Pancreas (tissue), 10 donors: ENCODE measurements at regions not wholly inside any gene's neighbourhood (a gene's known extent, or its start where the extent isn't known, plus 50 kb on each side); places are given as distances from the start of the nearest gene placed in this dataset.

ENCODE experiments used
- ATAC-seq, 4 donors: fragments of 200-7000 bp; cut with Tn5 transposase; one replicate each; pipeline versions ENCODE4 v1.8.0 to v1.9.1; 2020; ENCODE audit warnings: mild to moderate bottlenecking in 4 of 4, moderate library complexity in 4 of 4
- DNase-seq, 6 donors: peaks; one replicate each; pipeline ENCODE4 v3.0.0-alpha.2; 2020
- FAIRE-seq: peaks from 2 replicates; lab custom pipeline; 2012; peaks lifted over from hg19 to GRCh38; lab: Jason Lieb, UNC
- H3K27ac ChIP-seq, 4 donors: fragments of 200-600 bp; sonication (generic); 1 replicate in 3 of 4; 2 replicates in 1 of 4; pipeline versions ENCODE4 v1.5.0 to v1.8.0; 2020
- H3K27me3 ChIP-seq, 4 donors: fragments of 200-600 bp; one replicate each; pipeline ENCODE4 v1.8.0; 2021
- H3K36me3 ChIP-seq, 3 donors: fragments of 200-600 bp; sonication (generic) in 1 of 3; one replicate each; pipeline versions ENCODE4 v1.5.0 to v1.8.0; 2020 to 2021
- H3K4me1 ChIP-seq, 3 donors: fragments of 200-600 bp; one replicate each; pipeline ENCODE4 v1.8.0; 2021
- H3K4me3 ChIP-seq, 4 donors: fragments of 200-600 bp; sonication (generic) in 2 of 4; one replicate each; pipeline versions ENCODE4 v1.5.0 to v1.8.0; 2020 to 2021
- H3K9me3 ChIP-seq, 4 donors: fragments of 200-600 bp; one replicate each; pipeline ENCODE4 v1.8.0; 2021
- WGBS, 2 donors: extraction: QIAGEN DNeasy Blood & Tissue Kit; methylation state at CpG; one replicate each; pipeline ENCODE4 v1.1.7; 2013; 5-methylcytosine and 5-hydroxymethylcytosine counted together
- intact Hi-C, 3 donors: fragments of 100-400 bp; cut with DNase I; formaldehyde crosslinking; loops; one replicate each; pipeline versions ENCODE4 v1.11.1 to v1.14.2; 2022
- TF ChIP-seq, protein P1 (sequence below), 4 donors: fragments of 200-600 bp; sonication (generic) in 3 of 4; IDR thresholded peaks; one replicate each; pipeline versions ENCODE4 v1.5.0 to v1.8.0; 2021; ENCODE audit warnings: antibody characterized with exemption in 4 of 4
- donor health status: healthy with polysubstance abuse.
- donor health status: DM: no; HTN: no; CAD: no; lungs with moderate emphysema.
- donor health status: DM: no; HTN: no; CAD: no.
- donor health status: control.
- donor health status: control.
- donor health status: Bipolar disorder and iron deficiency.
- donor health status: DM: yes; HTN: yes; CAD: no.
- donor health status: DM: no; HTN: no; CAD: no.
- donor health status: DM: no; HTN: no; CAD: no.
- donor health status: DM: yes; HTN: yes; CAD: no.

GRCh38 chr11:29315275-29315674, 701.6 kb downstream of the KCNA4 start:
- intact Hi-C loops, result no loop called here
- TF ChIP-seq, protein P1, sequence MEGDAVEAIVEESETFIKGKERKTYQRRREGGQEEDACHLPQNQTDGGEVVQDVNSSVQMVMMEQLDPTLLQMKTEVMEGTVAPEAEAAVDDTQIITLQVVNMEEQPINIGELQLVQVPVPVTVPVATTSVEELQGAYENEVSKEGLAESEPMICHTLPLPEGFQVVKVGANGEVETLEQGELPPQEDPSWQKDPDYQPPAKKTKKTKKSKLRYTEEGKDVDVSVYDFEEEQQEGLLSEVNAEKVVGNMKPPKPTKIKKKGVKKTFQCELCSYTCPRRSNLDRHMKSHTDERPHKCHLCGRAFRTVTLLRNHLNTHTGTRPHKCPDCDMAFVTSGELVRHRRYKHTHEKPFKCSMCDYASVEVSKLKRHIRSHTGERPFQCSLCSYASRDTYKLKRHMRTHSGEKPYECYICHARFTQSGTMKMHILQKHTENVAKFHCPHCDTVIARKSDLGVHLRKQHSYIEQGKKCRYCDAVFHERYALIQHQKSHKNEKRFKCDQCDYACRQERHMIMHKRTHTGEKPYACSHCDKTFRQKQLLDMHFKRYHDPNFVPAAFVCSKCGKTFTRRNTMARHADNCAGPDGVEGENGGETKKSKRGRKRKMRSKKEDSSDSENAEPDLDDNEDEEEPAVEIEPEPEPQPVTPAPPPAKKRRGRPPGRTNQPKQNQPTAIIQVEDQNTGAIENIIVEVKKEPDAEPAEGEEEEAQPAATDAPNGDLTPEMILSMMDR (IDR thresholded peaks at IDR 0.05), result no peak
- no peak for DNase-seq
- no peak for ATAC-seq
- Histone ChIP-seq H3K27ac (no peak overlapping the region), H3K4me1 (no peaks in the 10 kb centered on the region), H3K9me3 (no peaks in the 10 kb centered on the region), H3K4me3 (no peak overlapping the region), H3K27me3 (no peaks in the 10 kb centered on the region), H3K36me3 (no peaks in the 10 kb centered on the region)
- no peak for FAIRE-seq

GRCh38 chr11:29314211-29314610, 702.6 kb downstream of the KCNA4 start:
- H3K4me3 ChIP-seq, result no peak overlapping the region
- TF ChIP-seq, protein P1 (IDR thresholded peaks at IDR 0.05), result no peak
- H3K27me3 ChIP-seq, result no peaks in the 10 kb centered on the region
- 53 to 68% methylated on average over 1 of the region's 1 CpG for WGBS, 2 donors
- ATAC-seq (no peak), DNase-seq (no peak), FAIRE-seq (no peak)
- H3K4me1 ChIP-seq, result no peaks in the 10 kb centered on the region
- H3K9me3 ChIP-seq, result no peaks in the 10 kb centered on the region
- intact Hi-C loops, result no loop called here
- no peaks in the 10 kb centered on the region for H3K36me3 ChIP-seq
- H3K27ac ChIP-seq, result no peak overlapping the region

DNA sequence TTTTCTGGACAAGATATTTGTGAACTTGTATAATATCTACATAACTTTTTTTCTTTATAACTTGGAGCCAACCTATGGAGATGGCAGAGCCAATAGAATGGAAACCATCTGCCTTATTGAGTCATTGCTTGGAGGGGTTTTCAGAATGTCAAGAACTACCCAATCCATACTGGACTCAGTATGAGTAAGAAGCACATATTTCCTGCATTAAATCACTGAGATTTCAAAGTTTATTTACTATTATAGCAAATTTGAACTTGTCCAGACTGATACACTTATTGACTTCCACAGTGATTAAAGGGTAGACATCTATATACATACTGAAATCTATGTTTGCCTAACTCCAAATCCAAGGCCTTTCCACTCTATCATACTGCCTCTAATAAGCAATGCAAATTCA, 704.0 kb downstream of the KCNA4 start:
- ATAC-seq (no peak), DNase-seq (no peak), FAIRE-seq (no peak)
- no peaks in the 10 kb centered on the region for H3K36me3 ChIP-seq
- no peaks in the 10 kb centered on the region for H3K9me3 ChIP-seq
- no peak overlapping the region for H3K4me3 ChIP-seq
- no peaks in the 10 kb centered on the region for H3K4me1 ChIP-seq
- no peaks in the 10 kb centered on the region for H3K27me3 ChIP-seq
- TF ChIP-seq, protein P1 (IDR thresholded peaks at IDR 0.05), result no peak
- H3K27ac ChIP-seq, result no peak overlapping the region
- intact Hi-C loops, result no loop called here

DNA sequence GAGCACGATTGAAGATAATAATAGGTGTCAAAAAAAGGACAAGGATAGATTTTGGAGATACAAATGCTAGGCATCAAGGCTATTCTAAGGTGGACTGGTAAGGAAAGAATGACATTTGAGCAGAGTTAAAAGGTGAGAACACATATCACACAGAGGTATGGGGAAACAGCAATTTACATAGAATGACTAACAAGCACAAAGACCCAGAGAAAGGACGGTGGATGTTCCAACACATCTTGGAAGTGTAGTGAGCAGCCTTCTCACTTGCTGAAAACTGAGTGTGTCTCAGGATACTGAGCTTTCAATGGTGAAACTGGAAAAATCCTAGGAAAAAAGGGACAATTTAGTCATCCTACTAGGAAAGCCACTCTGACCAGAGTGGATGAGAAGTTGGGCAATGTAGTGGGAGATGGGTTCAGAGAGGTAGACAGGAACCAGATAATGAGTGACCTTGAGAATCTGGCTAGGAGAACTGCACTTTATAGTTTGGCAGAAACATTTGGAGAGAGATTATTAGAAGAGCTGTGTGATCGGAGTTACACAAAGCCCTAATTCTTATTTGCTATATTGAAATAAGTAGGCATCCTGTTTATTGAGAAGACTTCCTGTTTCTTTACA, 706.0 kb downstream of the KCNA4 start:
- H3K27ac ChIP-seq, result no peak overlapping the region
- no peaks in the 10 kb centered on the region for H3K4me1 ChIP-seq
- DNase-seq (no peak), FAIRE-seq (no peak), ATAC-seq (no peak)
- TF ChIP-seq, protein P1 (IDR thresholded peaks at IDR 0.05), result no peak
- intact Hi-C loops, result no loop called here
- no peak overlapping the region for H3K4me3 ChIP-seq
- no peaks in the 10 kb centered on the region for H3K9me3 ChIP-seq
- no peaks in the 10 kb centered on the region for H3K36me3 ChIP-seq
- WGBS, 2 donors, result 31 to 35% methylated on average over 3 of the region's 3 CpGs
- H3K27me3 ChIP-seq, result no peaks in the 10 kb centered on the region

DNA sequence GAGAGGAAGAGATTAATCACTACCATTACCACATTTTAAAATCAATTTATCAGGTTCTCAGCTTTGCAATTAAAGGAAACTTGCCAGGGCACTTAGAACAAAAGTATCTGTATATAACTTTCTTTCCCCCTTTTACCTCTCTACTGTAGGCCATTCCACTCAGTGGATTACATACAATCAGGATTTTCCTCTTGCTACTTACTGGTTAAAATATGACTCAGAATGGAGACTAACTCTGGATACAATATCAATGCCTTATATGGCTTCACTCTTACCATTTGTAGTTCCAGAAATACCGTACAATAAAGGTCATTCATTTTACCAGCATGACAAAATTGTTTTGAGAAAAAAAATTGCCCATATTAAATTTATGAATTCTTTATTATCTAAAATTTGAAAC, 706.8 kb downstream of the KCNA4 start:
- FAIRE-seq (no peak), ATAC-seq (no peak)
- WGBS, 2 donors, result 11 to 14% methylated on average over 1 of the region's 1 CpG

More for the DNA sequence above, 706.8 kb downstream of the KCNA4 start:
- DNase-seq, result no peak
- Histone ChIP-seq H3K9me3 (no peaks in the 10 kb centered on the region), H3K4me1 (no peaks in the 10 kb centered on the region), H3K4me3 (no peak overlapping the region), H3K27ac (no peak overlapping the region), H3K27me3 (no peaks in the 10 kb centered on the region), H3K36me3 (no peaks in the 10 kb centered on the region)
- TF ChIP-seq, protein P1 (IDR thresholded peaks at IDR 0.05), result no peak
- intact Hi-C loops, result no loop called here
